ENCODE measurements at regions not wholly inside any gene's neighbourhood (a gene's known extent, or its start where the extent isn't known, plus 50 kb on each side); places are given as distances from the start of the nearest gene placed in this dataset.
"Not testable (repeated sequence)": the region's sequence is repeated elsewhere in the genome, so short reads cannot be mapped to it uniquely, and the experiment has no call there.

GRCh38 chr12:34305176-34305575 is 282.9 kb downstream of the ALG10 start:
- H3K9me3 Mint-ChIP-seq (ENCODE audit: unreplicated experiment), result peaks cover 50% of the 10 kb centered on the region
- peaks cover 58% of the 10 kb centered on the region for H3K27me3 Mint-ChIP-seq (ENCODE audit: insufficient read depth, unreplicated experiment)
- H3K36me3 Mint-ChIP-seq (ENCODE audit: insufficient read depth, unreplicated experiment), result peaks cover 9% of the 10 kb centered on the region
- no peak overlapping the region for H3K4me3 ChIP-seq (ENCODE audit: low read depth, low read length)
- no peak for DNase-seq
- ChIA-PET POLR2A (no interaction called here), CTCF (no interaction called here)
- H3K9me3 ChIP-seq, result peaks cover 24% of the 10 kb centered on the region
- no peak for TF ChIP-seq CTCF (IDR thresholded peaks at IDR 0.05; ENCODE audit: insufficient read depth in 1 of 2, low read depth in 1 of 2, low read length in 1 of 2, severe bottlenecking in 1 of 2, unreplicated experiment in 1 of 2)
- H3K4me1 Mint-ChIP-seq (ENCODE audit: low read depth, unreplicated experiment), result no peaks in the 10 kb centered on the region
- H3K36me3 ChIP-seq (ENCODE audit: control insufficient read depth, insufficient read depth, low read length), result no peaks in the 10 kb centered on the region
- H3K4me3 Mint-ChIP-seq (ENCODE audit: unreplicated experiment), result no peak overlapping the region
- H3K27ac Mint-ChIP-seq (ENCODE audit: unreplicated experiment), result no peak overlapping the region
- no peaks in the 10 kb centered on the region for H3K4me1 ChIP-seq
- intact Hi-C loops (cut with micrococcal nuclease; ENCODE audit: unreplicated experiment), result no loop called here
- H3K27me3 ChIP-seq (replicated peaks; ENCODE audit: control insufficient read depth, insufficient read depth, low read length), result no peaks in the 10 kb centered on the region
- BruUV-seq (replicated peaks), result no TSS peak

- Mint-ChIP-seq H3K4me1 (ENCODE audit: low read depth, unreplicated experiment) (no peaks in the 10 kb centered on the region), H3K9me3 (ENCODE audit: unreplicated experiment) (peaks cover 40% of the 10 kb centered on the region), H3K36me3 (ENCODE audit: insufficient read depth, unreplicated experiment) (peaks cover 5% of the 10 kb centered on the region), H3K4me3 (ENCODE audit: unreplicated experiment) (no peak overlapping the region), H3K27ac (ENCODE audit: unreplicated experiment) (no peak overlapping the region), H3K27me3 (ENCODE audit: insufficient read depth, unreplicated experiment) (peaks cover 54% of the 10 kb centered on the region)
- Histone ChIP-seq H3K36me3 (ENCODE audit: control insufficient read depth, insufficient read depth, low read length) (no peaks in the 10 kb centered on the region), H3K27me3 (replicated peaks; ENCODE audit: control insufficient read depth, insufficient read depth, low read length) (no peaks in the 10 kb centered on the region), H3K4me3 (ENCODE audit: low read depth, low read length) (no peak overlapping the region), H3K9me3 (peaks cover 20% of the 10 kb centered on the region), H3K4me1 (no peaks in the 10 kb centered on the region)
- no TSS peak for BruUV-seq (replicated peaks)
- ChIA-PET CTCF (no interaction called here), POLR2A (no interaction called here)
- TF ChIP-seq CTCF (IDR thresholded peaks at IDR 0.05; ENCODE audit: insufficient read depth in 1 of 2, low read depth in 1 of 2, low read length in 1 of 2, severe bottlenecking in 1 of 2, unreplicated experiment in 1 of 2), result no peak
- no peak for DNase-seq
- intact Hi-C loops (cut with micrococcal nuclease; ENCODE audit: unreplicated experiment), result no loop called here
Observed at GRCh38 chr12:34306133-34306830, 284.0 kb downstream of the ALG10 start.

GRCh38 chr12:34309806-34310804 is 287.8 kb downstream of the ALG10 start:
- H3K4me3 ChIP-seq (ENCODE audit: low read depth, low read length); intact Hi-C loops (cut with micrococcal nuclease; ENCODE audit: unreplicated experiment); H3K4me3 Mint-ChIP-seq (ENCODE audit: unreplicated experiment); H3K27me3 ChIP-seq (replicated peaks; ENCODE audit: control insufficient read depth, insufficient read depth, low read length); POLR2A ChIA-PET; BruUV-seq (replicated peaks); H3K4me1 Mint-ChIP-seq (ENCODE audit: low read depth, unreplicated experiment); H3K4me1 ChIP-seq; CTCF ChIA-PET; H3K9me3 Mint-ChIP-seq (ENCODE audit: unreplicated experiment); H3K36me3 ChIP-seq (ENCODE audit: control insufficient read depth, insufficient read depth, low read length); H3K36me3 Mint-ChIP-seq (ENCODE audit: insufficient read depth, unreplicated experiment); H3K9me3 ChIP-seq; DNase-seq; H3K27ac Mint-ChIP-seq (ENCODE audit: unreplicated experiment): not testable (repeated sequence)
- peaks cover 64% of the 10 kb centered on the region for H3K27me3 Mint-ChIP-seq (ENCODE audit: insufficient read depth, unreplicated experiment)
